SIG-M5 treated with dmso at 0.1 percent for 504 hours (cell line): ENCODE measurements at regions not wholly inside any gene's neighbourhood (a gene's known extent, or its start where the extent isn't known, plus 50 kb on each side); places are given as distances from the start of the nearest gene placed in this dataset.
"Not testable (repeated sequence)": the region's sequence is repeated elsewhere in the genome, so short reads cannot be mapped to it uniquely, and the experiment has no call there.

Experiments used
- DNase-seq: peaks from one replicate; lab custom pipeline; 2025; ENCODE audit not compliant: unreplicated experiment; lab: John Stamatoyannopoulos, UW

DNA sequence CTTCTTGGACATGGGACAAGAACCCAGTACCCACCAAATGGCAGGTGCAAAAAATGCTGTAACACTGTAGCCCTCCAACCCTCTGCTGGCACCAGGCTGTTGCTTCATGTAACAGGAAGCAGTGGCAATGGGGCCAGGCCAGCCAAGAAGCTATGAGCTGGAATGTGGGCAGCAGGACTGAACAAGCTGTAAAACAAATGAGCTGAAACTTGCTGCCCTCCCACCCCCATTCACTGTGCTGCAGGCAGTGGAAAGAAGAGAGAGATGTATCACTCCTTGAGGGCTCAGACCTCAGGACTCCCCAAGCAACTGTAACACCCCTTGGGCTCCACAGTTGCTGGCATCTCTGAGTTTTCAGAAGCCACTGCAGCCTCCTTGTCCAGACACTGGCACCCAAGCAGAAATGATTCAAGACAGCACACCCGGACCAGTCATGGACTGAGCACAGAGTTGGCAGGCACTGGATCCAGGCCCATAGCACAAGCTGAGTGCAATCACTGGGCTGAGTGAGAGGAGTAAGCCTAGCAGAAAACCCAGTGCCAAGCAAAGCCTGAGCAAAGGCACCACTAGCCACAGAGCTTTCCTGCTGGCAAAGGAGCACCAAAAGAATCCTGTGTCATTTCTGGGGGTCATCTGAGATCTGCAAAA, 321.4 kb upstream of the CXADR start:
- DNase-seq = no peak

DNA sequence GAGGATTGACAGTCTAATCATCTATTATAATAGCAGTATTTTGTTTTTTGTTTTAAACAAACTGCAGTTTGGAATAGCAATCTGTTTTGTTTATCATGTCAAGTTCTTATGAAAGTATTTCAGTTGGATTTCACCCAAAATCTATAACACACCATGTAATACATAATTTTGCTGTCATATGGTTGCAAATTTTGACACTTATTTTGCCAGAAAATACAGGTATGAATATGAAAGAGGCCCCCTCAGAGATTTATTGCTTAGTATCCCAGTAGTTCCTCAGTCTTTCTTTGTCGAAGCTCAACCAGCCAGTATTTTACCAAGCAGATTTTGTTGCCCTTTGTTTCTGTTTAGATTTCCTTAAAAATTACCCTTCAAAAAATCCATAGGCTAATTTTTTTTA, 317.5 kb upstream of the CXADR start:
- DNase-seq = no peak

DNA sequence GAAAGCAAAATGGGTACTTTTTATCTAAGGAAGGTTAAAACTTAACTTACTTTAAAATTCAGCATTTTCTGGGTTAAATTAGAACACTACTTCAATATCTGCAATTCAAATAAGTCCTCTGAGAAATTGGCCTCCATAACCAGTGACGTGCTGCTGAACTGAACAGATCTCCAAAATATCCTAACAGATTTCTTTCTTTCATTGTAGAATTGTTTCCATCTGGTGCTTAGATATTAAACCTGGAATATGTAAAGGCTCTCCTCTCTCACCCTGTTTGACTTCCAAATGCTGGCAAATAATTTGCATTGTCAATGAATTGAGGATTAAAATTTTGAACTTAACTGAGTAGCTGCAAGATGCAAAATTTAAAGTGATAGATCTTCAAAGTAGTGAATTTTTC, 316.9 kb upstream of the CXADR start:
- no peak for DNase-seq

DNA sequence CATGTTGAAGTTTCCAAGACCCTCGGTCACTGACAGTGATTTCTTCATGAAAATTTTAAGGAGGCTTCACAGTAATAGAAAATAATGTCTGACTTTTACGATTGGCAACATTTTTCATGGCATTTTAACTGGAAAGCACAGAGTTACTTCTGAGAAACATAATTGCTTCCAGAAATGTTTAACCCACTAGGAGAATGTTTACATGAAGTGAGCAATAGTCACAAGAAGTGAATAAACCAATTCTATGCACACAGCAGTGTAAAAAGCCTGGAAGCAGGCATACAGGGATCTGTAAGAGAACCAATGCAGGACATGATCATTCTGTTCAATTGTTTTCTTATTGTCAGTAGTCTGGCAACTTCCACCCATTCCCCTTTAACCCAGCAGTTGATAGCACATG, 316.2 kb upstream of the CXADR start:
- no peak for DNase-seq

DNA sequence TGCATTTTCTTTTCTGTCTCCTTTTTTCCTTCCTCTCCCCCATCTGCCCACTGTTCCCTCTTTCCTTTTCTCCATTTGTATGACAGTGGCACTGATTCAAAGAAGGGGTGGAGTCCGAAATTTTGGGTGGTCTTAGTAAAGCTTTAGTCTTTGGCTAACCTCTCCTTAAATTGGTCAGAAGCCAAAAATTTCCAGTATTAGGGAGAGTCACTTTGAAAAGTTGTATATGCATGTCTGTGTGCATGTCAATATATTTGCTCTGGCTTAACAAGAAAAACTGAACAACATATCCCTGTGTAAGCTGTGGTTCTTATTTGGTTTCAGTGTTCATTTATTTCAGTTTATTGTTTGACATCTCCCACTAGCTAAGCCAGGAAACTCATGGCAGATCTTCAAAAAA, 314.8 kb upstream of the CXADR start:
- no peak for DNase-seq

DNA sequence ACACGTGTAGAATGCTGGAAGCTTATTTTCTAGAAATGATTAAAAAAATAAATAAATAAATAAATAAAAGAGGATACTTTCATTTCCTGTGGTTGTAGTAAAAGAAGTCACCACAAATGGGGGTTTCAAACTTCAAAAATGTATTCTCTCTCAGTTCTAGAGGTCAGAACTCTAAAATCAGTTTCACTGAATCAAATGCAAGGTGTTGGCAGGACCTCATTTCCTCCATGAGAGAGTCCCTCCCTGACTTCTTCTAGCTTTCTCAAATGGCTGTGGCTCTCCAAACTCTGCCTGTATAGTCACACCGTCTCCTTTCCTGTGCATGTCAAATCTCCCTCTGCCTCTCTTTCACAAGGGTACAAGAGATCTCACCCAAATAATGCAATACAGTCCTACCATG, 312.6 kb upstream of the CXADR start:
- DNase-seq = no peak

DNA sequence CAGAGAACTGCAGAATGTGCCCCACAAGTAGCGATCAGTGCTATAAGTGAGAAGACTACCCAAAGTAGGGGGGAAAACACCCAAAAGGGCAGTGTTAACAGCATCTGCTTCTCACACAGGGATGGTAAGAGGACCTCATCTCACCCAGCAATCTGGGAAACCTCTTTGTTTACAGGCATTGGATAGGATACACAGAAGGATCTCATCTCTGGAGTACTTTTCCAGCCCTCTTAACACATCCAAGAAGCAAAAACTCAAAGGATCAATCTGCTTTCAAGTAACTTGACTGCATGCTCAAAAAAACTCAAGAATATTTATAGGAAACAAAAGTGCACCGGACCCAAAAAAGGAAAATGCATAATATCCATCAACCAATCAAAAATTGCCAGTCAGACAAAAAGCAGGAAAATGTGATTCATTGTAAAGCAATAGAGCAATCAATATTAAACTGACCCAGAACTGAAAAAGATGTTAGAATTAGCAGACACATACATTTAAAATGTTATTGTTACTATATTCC, 311.0 kb upstream of the CXADR start:
- DNase-seq = no peak

DNA sequence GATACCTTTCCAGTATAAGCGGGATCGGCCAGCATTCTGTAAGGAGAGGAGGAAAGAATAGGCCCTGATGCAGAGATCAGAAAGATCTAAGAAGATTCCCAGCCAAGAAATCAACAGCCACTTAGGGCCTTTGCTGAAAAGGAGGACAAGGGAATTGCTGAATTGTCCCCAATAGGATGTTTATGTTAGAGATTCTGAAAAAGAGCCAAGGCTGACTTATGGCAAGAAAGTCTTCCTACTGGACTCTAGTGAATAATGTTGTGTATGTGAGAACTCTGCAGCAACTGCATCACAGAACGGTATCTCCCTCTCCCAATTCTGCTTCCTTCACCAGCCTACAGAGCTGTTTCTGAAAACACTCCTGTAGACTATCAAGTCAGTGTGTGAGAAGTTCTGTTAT, 298.0 kb upstream of the CXADR start:
- DNase-seq = no peak

DNA sequence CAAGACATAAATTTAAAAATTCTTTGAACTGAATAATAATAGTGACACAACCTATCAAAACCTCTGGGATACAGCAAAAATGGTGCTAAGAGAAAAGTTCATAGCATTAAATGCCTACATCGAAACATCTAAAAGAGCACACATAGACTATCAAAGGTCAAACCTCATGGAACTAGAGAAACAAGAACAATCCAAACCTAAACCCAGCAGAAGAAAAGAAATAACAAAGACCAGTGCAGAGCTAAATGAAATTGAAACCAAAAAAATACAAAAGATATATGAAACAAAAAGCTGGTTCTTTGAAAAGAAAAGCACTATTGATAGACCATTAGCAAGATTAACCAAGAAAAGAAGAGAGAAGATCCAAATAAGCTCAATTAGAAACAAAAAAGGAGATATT, 293.8 kb upstream of the CXADR start:
- DNase-seq = not testable (repeated sequence)

DNA sequence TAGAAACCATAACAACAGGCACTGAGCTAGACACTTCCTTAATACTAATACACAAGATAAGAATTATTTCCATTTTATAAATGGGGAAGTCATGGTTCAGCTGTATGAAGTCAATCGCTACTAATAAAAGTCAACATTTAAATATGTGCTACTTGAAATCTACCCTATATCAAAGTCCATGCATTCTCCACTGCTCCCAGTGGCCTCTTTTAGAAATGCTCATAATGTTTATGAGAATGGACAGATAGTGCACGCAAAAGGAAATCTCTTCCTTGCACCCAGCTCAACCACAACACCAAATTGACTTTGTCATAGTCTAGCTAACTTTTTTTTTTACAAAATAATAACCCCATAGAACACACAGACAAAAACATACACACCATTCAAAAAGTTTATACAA, 281.7 kb upstream of the CXADR start:
- DNase-seq = no peak

DNA sequence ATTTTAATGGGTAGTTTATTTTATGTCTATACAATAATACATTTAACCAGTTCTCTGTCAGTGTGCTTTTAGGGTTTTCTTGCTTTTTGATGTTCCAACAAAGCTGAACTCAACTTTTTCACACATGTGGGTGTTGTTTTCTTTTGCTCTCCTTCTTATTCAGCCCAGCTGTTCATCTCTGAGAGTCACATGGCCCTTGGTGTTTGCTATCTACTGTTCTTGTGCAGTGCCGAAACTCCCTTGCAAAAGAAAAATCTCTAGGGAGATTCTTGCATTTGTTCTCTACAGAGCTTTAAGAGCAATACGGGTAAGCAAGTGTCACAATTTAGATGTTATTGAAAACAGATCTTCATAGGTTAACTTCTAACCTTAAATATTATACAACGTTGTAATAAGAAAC, 281.1 kb upstream of the CXADR start:
- DNase-seq = no peak

DNA sequence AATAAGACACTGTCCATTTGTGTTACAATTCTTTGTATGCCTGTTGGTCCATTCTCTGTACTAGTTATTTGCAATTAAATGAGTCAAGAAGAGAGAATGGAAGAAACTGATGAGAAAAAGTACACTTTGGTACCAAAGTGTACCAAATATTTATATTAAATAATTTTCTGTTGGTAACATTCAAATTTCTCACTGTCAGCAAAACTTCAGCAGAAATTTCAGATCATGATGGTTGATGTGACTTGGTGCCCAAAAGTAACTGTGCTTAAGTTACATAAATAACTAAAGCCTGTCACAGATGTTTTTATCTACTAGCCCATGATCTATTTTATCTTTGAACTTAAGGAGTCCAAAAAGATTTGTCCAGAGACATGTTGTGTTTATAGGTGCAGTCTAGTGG, 274.4 kb upstream of the CXADR start:
- DNase-seq = no peak

DNA sequence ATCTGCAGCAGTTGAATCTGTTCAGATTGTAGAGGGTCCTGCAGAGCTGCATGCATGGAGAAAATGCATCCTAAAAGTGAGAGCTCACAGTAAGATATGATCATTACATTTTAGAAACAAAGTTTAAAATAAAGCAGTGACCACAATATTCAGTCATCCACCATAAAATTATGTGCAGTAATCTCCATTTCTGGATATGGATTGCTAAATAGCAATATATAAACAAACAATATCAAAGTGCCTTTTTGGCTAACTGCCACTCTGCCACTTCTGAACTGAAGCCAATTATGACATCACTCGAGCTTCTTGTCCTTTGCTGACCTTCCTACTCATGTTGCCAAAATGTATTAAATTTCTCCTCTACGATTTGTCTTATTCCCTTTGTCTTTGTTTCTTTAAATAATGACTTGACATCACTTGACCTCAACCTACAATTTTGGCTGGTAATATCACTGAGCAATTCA, 262.0 kb upstream of the CXADR start:
- DNase-seq = no peak

DNA sequence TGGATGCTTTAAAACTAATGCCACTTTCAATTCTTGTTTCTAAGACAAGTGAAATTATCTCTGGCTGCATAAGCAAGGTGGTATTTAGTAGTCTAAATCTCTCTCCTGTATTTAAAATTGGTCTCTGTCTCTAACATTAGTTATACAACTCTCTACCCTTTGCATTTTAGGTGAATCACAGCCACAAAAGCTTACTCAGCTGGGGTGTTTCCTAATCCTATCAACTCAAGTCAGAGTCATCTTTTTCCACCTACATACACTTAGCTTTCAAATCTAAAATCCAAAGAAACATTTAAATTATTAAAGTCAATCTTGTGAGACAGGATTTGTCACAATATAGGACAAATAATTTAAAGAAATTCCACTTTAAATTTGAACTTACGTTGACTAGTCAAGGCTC, 255.1 kb upstream of the CXADR start:
- no peak for DNase-seq

DNA sequence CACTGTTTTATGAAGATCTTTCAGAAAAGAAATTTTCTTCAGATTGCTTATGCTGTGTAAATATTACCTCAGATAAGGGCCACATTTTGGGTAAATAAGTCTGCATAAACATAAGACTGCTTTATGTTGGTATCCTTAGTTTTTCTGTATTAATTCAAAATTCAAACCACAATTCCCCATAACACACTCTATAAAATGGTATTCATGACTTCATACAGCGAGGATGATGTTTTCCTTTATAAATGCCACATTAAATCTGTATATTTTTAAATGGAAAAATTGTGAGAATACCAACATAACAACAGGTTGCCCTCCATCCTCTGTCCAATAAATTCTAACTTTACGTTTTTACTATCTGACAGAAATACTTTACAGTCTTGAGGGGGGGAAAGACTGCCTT, 248.7 kb upstream of the CXADR start:
- no peak for DNase-seq

DNA sequence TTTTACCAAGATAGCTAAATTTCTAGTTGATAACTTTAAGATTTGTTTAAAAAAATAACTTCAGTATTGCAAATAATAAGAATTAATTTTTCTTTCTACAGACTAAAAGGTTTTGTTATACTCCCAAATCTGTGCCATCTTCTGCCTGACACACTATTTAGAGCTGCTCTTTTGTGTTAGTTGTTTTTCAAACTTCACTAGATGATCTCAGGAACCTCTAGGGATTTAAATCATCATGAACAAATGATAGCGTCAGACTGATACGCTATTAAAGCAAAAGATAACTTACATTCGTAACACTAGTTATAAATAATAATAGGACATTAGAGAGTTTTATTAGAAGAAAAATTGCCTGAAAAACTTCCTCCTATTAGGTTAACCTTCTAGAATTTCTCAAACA, 243.1 kb upstream of the CXADR start:
- no peak for DNase-seq

DNA sequence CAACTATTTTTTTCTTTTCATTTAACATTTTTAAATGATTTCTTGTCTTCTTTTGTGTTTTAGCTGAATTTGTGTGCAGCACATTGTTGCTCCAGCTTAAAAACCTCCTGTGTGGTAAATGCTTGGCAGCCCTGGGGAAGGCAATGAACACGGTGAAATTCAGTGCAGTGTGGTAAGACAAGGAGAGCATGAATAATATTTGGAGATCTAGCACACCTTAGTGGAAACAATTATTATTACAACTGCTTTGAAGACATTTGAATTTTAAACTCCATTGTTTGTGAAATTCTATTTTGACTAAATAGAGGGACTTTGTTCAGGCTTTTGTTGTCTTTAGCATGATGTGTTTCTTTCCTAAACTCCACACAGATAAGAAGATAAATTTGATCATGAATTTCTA, 242.6 kb upstream of the CXADR start:
- peak; percentile 56 for DNase-seq

DNA sequence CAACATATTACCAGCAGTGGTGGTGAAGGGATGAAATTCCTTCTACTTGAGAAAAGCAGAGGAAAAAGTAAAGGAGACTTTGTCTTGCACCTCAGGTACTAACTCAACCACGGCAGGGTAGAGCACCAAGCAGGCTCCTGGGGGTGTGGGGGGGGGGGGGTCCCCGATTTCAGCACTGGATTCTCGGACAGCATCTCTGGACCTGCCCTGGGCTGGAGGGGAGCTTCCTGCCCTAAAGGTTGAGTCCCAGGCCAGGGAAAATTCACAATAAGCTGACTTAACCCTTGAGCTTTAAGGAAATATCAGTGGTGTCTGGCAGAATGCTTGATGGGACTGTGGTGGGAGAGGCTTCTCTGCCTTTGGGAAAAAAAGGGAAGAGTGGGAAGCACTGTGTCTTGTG, 233.2 kb upstream of the CXADR start:
- DNase-seq = no peak

DNA sequence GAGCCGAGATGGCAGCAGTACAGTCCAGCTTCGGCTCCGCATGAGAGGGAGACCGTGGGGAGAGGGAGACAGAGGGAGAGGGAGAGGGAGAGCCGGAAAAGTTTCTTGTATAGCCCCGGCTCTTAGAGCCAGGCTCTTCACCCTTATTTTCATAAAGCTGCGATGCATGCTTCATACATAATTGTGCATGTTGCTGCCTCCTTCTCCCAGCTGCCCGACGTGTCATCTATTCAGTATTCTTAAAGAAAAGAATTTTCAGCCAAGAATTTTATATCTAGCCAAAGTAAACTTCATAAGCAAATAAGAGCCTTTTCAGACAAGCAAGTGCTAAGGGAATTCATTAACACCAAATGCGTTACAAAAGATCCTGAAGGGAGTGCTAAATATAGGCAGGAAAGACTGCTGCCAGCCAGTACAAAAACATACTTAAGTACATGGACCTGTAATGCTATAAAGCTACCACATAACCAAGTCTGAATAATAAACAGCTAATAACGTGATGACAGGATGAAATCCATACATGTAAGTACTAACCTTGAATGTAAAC, 219.8 kb upstream of the CXADR start:
- not testable (repeated sequence) for DNase-seq

DNA sequence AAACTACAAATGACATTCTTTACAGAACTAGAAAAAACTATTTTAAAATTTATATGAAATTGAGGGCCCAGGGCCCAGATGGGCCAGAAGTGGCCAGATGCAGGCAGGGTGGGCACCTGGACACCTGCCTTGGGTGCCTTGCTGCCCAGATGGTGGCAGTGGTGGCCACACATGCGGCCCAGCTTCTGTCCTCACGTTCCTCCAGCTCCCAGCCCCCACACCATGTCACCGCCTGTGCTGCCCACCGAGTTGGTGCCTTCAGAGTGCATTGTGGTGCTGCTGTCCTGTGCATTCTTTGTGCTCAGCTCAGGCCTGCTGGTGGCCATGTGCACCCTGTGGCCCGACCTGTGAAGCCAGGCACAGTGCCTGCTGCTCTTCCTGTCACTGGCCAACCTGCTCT, 216.8 kb upstream of the CXADR start:
- DNase-seq = no peak

DNA sequence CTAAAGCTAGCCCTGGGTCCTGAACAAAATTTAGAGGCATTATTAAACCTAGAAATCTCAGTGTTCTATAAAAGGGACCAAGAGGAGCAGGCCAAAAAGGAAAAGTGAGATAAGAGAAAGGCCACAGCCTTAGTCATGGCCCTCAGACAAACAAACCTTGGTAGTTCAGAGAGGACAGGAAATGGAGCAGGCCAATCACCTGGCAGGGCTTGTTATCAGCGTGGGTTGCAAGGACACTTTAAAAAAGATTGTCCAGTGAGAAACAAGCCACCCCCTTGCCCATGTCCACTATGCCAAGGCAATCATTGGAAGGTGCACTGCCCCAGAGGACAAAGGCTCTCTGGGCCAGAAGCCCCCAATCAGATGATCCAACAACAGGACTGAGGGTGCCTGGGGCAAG, 213.3 kb upstream of the CXADR start:
- DNase-seq = not testable (repeated sequence)

DNA sequence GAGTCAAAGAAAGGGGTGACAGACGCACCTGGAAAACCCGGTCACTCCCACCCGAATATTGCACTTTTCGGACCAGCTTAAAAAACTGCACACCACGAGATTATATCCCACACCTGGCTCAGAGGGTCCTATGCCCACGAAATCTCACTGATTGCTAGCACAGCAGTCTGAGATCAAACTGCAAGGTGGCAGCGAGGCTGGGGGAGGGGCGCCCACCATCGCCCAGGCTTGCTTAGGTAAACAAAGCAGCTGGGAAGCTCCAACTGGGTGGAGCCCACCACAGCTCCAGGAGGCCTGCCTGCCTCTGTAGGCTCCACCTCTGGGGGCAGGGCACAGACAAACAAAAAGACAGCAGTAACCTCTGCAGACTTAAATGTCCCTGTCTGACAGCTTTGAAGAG, 185.1 kb upstream of the CXADR start:
- DNase-seq = not testable (repeated sequence)

DNA sequence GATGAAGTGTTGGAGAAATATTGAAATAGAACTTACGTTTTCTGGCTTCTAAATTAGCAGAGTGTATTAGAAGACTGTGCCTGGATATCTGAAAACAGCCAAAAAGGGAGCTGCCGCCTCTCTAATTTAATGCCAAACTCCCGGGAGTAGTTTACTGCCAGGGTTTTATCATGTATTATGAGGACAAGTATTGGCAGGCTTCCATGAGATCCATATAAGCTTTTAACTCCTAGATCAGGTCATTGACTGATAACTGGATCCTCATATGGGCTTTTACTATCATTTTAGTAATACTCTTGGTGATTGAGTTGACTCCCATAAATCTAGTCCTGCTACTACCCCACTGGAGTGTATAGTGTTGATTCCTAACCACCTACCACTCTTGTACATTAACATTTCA, 178.4 kb upstream of the CXADR start:
- DNase-seq = no peak
